ENCODE measurements at regions not wholly inside any gene's neighbourhood (a gene's known extent, or its start where the extent isn't known, plus 50 kb on each side); places are given as distances from the start of the nearest gene placed in this dataset.

- H3K36me3 ChIP-seq (ENCODE audit: control insufficient read depth in 2 of 4, insufficient read depth in 4 of 4, low read length in 3 of 4), result no peaks in the 10 kb centered on the region
- H3K23me2 ChIP-seq (ENCODE audit: low read depth, low read length), result no peaks in the 10 kb centered on the region
- H2BK20ac ChIP-seq (ENCODE audit: low read length), result no peak overlapping the region
- WGBS, 2 experiments (ENCODE audit: extremely low coverage in 1 of 2, insufficient coverage in 1 of 2, insufficient read length in 1 of 2, insufficient replicate concordance in 2 of 2, low coverage in 1 of 2, low lambda C conversion rate in 2 of 2, missing lambda C conversion rate in 1 of 2), result 88% methylated on average over 2 of the region's 2 CpGs; no CpG with 5 or more reads in 1 of the 2 experiments
- H3K4me1 ChIP-seq (replicated peaks in 1 of 4; ENCODE audit: control insufficient read depth in 3 of 4, insufficient read depth in 4 of 4, low read length in 3 of 4), result no peaks in the 10 kb centered on the region
- no peak overlapping the region for H4K5ac ChIP-seq (ENCODE audit: insufficient read length, low read depth, low read length)
- ChIA-PET CTCF (ENCODE audit: partially characterized antibody) (interaction anchor here (0.6 to 1.3 kb wide), 3 partner anchors 64 to 313 kb away, joined by 3 to 4 read pairs (median 4); no protein-coding TSS in a partner anchor), POLR2A (ENCODE audit: partially characterized antibody) (no interaction called here)
- no peak for FAIRE-seq
- DNase-seq (ENCODE audit: low read depth in 1 of 2, low spot score in 2 of 2), result no peak
- no peak overlapping the region for H4K8ac ChIP-seq (ENCODE audit: extremely low read depth, insufficient read depth, low read length)
- no peak overlapping the region for H3K4me3 ChIP-seq (ENCODE audit: extremely low read depth in 1 of 4, insufficient read depth in 2 of 4, low read depth in 3 of 4, low read length in 4 of 4)
- no peak overlapping the region for H3K27ac ChIP-seq (ENCODE audit: low read depth, low read length)
- H4K91ac ChIP-seq (replicated peaks; ENCODE audit: insufficient read length, low read length), result no peak overlapping the region
- no peak overlapping the region for H3K4me2 ChIP-seq (ENCODE audit: insufficient read depth in 1 of 2, low read depth in 2 of 2, low read length in 2 of 2)
- H3K9me3 ChIP-seq (ENCODE audit: insufficient read depth in 2 of 2, low read depth in 1 of 2, low read length in 1 of 2), result peaks cover 8 to 29% of the 10 kb centered on the region in 2 experiments
- H3K23ac ChIP-seq (ENCODE audit: insufficient read length), result no peak overlapping the region
- H3K18ac ChIP-seq (ENCODE audit: extremely low read depth, low read length), result no peak overlapping the region; the same call in 1 of the 2 replicates
- no peak overlapping the region for H2AK5ac ChIP-seq (ENCODE audit: low read depth, low read length)
- no peaks in the 10 kb centered on the region for H3K27me3 ChIP-seq (replicated peaks in 1 of 4; ENCODE audit: control insufficient read depth in 3 of 4, extremely low read depth in 1 of 4, insufficient read depth in 3 of 4, low read length in 3 of 4)
- no peak overlapping the region for H2BK15ac ChIP-seq (ENCODE audit: low read length)
- H3K56ac ChIP-seq (replicated peaks; ENCODE audit: insufficient read length, low read depth, low read length), result no peak overlapping the region
- H2BK12ac ChIP-seq (ENCODE audit: low read depth, low read length), result no peak overlapping the region
- no peak overlapping the region for H2BK120ac ChIP-seq (replicated peaks; ENCODE audit: low read depth, low read length)
- peak overlapping the region; percentile 97 for H2AFZ ChIP-seq (ENCODE audit: low read length)
- H4K20me1 ChIP-seq (replicated peaks in 1 of 2; ENCODE audit: control insufficient read depth in 1 of 2, insufficient read depth in 2 of 2, low read length in 2 of 2), result no peaks in the 10 kb centered on the region
- H2BK5ac ChIP-seq (ENCODE audit: low read depth, low read length), result no peak overlapping the region
- no peaks in the 10 kb centered on the region for H3K79me1 ChIP-seq (ENCODE audit: low read depth, low read length)
- no peaks in the 10 kb centered on the region for H3K79me2 ChIP-seq (ENCODE audit: control insufficient read depth in 1 of 2, insufficient read depth in 2 of 2, low read length in 2 of 2)
- H3K14ac ChIP-seq (ENCODE audit: insufficient read length), result no peak overlapping the region
- no peak overlapping the region for H3K9ac ChIP-seq (replicated peaks in 1 of 4; ENCODE audit: extremely low read depth in 1 of 4, low read depth in 3 of 4, low read length in 3 of 4)
- H3K4ac ChIP-seq (replicated peaks; ENCODE audit: insufficient read length, low read depth, low read length), result no peak overlapping the region
- TF ChIP-seq ASH2L (IDR thresholded peaks at IDR 0.05; ENCODE audit: low read length) (no peak), RFX5 (IDR thresholded peaks at IDR 0.05; ENCODE audit: borderline replicate concordance, low read depth, low read length) (no peak), SIRT6 (IDR thresholded peaks at IDR 0.05; ENCODE audit: low read length) (no peak), SP1 (IDR thresholded peaks at IDR 0.05; ENCODE audit: low read depth, low read length) (no peak), SP4 (IDR thresholded peaks at IDR 0.05; ENCODE audit: low read length) (no peak), SAP30 (IDR thresholded peaks at IDR 0.05; ENCODE audit: insufficient read depth, insufficient replicate concordance, low read length) (no peak), CTBP2 (IDR thresholded peaks at IDR 0.05; ENCODE audit: borderline replicate concordance, insufficient read depth, insufficient read length, low read length) (no peak), SIX5 (IDR thresholded peaks at IDR 0.05; ENCODE audit: low read depth, low read length) (no peak), ZNF274 (IDR thresholded peaks at IDR 0.05; ENCODE audit: borderline replicate concordance, extremely low read depth, low read length) (no peak), KDM1A (IDR thresholded peaks at IDR 0.05; ENCODE audit: borderline replicate concordance, low read length) (no peak), TAF1 (IDR thresholded peaks at IDR 0.05; ENCODE audit: low read depth, low read length) (no peak), EGR1 (IDR thresholded peaks at IDR 0.05; ENCODE audit: borderline replicate concordance, low read depth, low read length) (no peak), YY1 (IDR thresholded peaks at IDR 0.05; ENCODE audit: low read depth, low read length) (no peak), FOSL1 (IDR thresholded peaks at IDR 0.05; ENCODE audit: insufficient read depth, low read depth, low read length) (no peak), SUZ12 (IDR thresholded peaks at IDR 0.05; ENCODE audit: low read length) (no peak), NANOG (IDR thresholded peaks at IDR 0.05; ENCODE audit: insufficient read depth, low read depth, low read length, poor library complexity, severe bottlenecking) (no peak)
Measured at GRCh38 chr13:100789481-100789880, 114.9 kb upstream of the TMTC4 start.
